HCT116 (cell line): ENCODE measurements at regions not wholly inside any gene's neighbourhood (a gene's known extent, or its start where the extent isn't known, plus 50 kb on each side); places are given as distances from the start of the nearest gene placed in this dataset.

Source experiments
- ATAC-seq: fragments of 200-7000 bp; cut with Tn5 transposase; 2 replicates; pipeline ENCODE4 v1.9.1; 2020; ENCODE audit warnings: mild to moderate bottlenecking, moderate library complexity
- BruUV-seq: library from RNA; stranded (reverse); fragments of 400-500 nt; replicated peaks from 2 replicates; lab custom pipeline; 2021; lab: Mats Ljungman, UMichigan
- CTCF ChIA-PET: fragments of 300-600 bp; sonication (Branson Sonifier 250); formaldehyde crosslinking; loops from one replicate; lab custom pipeline; 2021; ENCODE audit warnings: antibody characterized with exemption; lab: Charles Lee
- POLR2A ChIA-PET: fragments of 300-600, 350-600 bp; sonication (Branson Sonifier 250); formaldehyde crosslinking; loops from one replicate; lab custom pipeline; 2021; ENCODE audit warnings: antibody characterized with exemption; lab: Charles Lee
- RAD21 ChIA-PET, 2 experiments: fragments of 300-600 bp; sonication (Branson Sonifier 250); formaldehyde crosslinking; loops; one replicate each; lab custom pipeline; 2023; ENCODE audit warnings: low total read pairs in 2 of 2; ENCODE audit not compliant: uncharacterized antibody in 2 of 2, unreplicated experiment in 2 of 2, low non-redundant PET in 1 of 2; lab: Charles Lee
- DNase-seq: peaks from one replicate; pipeline ENCODE4 v3.0.0-alpha.2; 2010; ENCODE audit warnings: low read depth, low spot score
- H2AFZ ChIP-seq: fragments of 200-600 bp; shearing (Covaris generic), sonication (generic); 2 replicates; pipeline ENCODE4 v1.6.1; 2017; ENCODE audit warnings: low read depth, mixed run types, mixed read lengths, antibody characterized with exemption, low read length; ENCODE audit not compliant: poor library complexity, severe bottlenecking
- H3K27ac ChIP-seq: 2 replicates; pipeline ENCODE4 v1.5.1; 2012; ENCODE audit warnings: low read depth, low read length
- H3K27me3 ChIP-seq: fragments of 200-600 bp; sonication (generic); 2 replicates; pipeline ENCODE4 v1.6.1; 2016; ENCODE audit warnings: mixed run types, low read length, mixed read lengths; ENCODE audit not compliant: insufficient read depth
- H3K36me3 ChIP-seq, 2 experiments: fragments of 200-500 bp in 1 of 2; fragments of 200-600 bp in 1 of 2; sonication (Bioruptor generic) in 1 of 2; sonication (generic) in 1 of 2; 2 replicates each; pipeline versions ENCODE4 v1.5.1 to v1.6.1; 2014 to 2016; ENCODE audit warnings: low read length in 2 of 2, inconsistent platforms in 1 of 2, mixed read lengths in 1 of 2, mixed run types in 1 of 2; ENCODE audit not compliant: insufficient read depth in 2 of 2, control insufficient read depth in 1 of 2
- H3K4me1 ChIP-seq, 2 experiments: fragments of 200-600 bp in 1 of 2; sonication (generic) in 1 of 2; 2 replicates each; pipeline versions ENCODE4 v1.5.1 to v1.6.1; 2012 to 2017; ENCODE audit warnings: low read length in 2 of 2, inconsistent platforms in 1 of 2, mild to moderate bottlenecking in 1 of 2, mixed read lengths in 1 of 2, mixed run types in 1 of 2, moderate library complexity in 1 of 2; ENCODE audit not compliant: insufficient read depth in 2 of 2, control insufficient read depth in 1 of 2
- H3K4me2 ChIP-seq: fragments of 200-600 bp; sonication (generic); 2 replicates; pipeline ENCODE4 v1.6.1; 2017; ENCODE audit warnings: mixed run types, low read length, mixed read lengths
- H3K4me3 ChIP-seq, 2 experiments: fragments of 200-600 bp in 1 of 2; sonication (generic) in 1 of 2; replicated peaks in 1 of 2; 2 replicates each; pipeline ENCODE4 v1.5.1; 2011 to 2016; ENCODE audit warnings: low read length in 2 of 2, control low read depth in 1 of 2, low read depth in 1 of 2, mild to moderate bottlenecking in 1 of 2, mixed read lengths in 1 of 2, mixed run types in 1 of 2
- H3K79me2 ChIP-seq: fragments of 200-600 bp; sonication (generic); 2 replicates; pipeline ENCODE4 v1.6.1; 2017; ENCODE audit warnings: mild to moderate bottlenecking, mixed run types, low read length, moderate library complexity, mixed read lengths; ENCODE audit not compliant: insufficient read depth
- H3K9ac ChIP-seq: fragments of 200-600 bp; sonication (generic); 2 replicates; pipeline ENCODE4 v1.6.1; 2016; ENCODE audit warnings: low read length, mixed read lengths
- H3K9me2 ChIP-seq: fragments of 200-600 bp; sonication (generic), shearing (Covaris generic); 2 replicates; pipeline ENCODE4 v1.6.1; 2017; ENCODE audit warnings: mixed run types, mild to moderate bottlenecking, moderate library complexity; ENCODE audit not compliant: insufficient read depth
- H3K9me3 ChIP-seq, 2 experiments: fragments of 200-500 bp in 1 of 2; fragments of 200-600 bp in 1 of 2; sonication (Bioruptor generic) in 1 of 2; sonication (generic) in 1 of 2; 2 replicates each; pipeline ENCODE4 v1.6.1; 2014 to 2017; ENCODE audit warnings: low read length in 2 of 2, mixed read lengths in 2 of 2, inconsistent platforms in 1 of 2, low read depth in 1 of 2, mild to moderate bottlenecking in 1 of 2, mixed run types in 1 of 2, moderate library complexity in 1 of 2; ENCODE audit not compliant: control insufficient read depth in 1 of 2, insufficient read depth in 1 of 2
- H4K20me1 ChIP-seq: fragments of 200-600 bp; sonication (generic), shearing (Covaris generic); 2 replicates; pipeline ENCODE4 v1.6.1; 2017; ENCODE audit warnings: mixed run types, mild to moderate bottlenecking, moderate library complexity; ENCODE audit not compliant: insufficient read depth
- CBX3 ChIP-seq: IDR thresholded peaks from 2 replicates; pipeline ENCODE4 v1.6.1; 2012; ENCODE audit warnings: low read depth
- EGR1 ChIP-seq: IDR thresholded peaks from 2 replicates; pipeline ENCODE4 v1.6.1; 2012; ENCODE audit warnings: low read depth
- EZH2phosphoT487 ChIP-seq: fragments of 200-600 bp; IDR thresholded peaks from 2 replicates; pipeline ENCODE4 v1.6.1; 2018; ENCODE audit warnings: antibody characterized with exemption, borderline replicate concordance
- POLR2A ChIP-seq: IDR thresholded peaks from 2 replicates; pipeline ENCODE4 v1.7.0; 2011; ENCODE audit warnings: borderline replicate concordance; ENCODE audit not compliant: insufficient read depth, insufficient read length; ENCODE audit errors: extremely low read depth
- POLR2AphosphoS5 ChIP-seq: IDR thresholded peaks from 2 replicates; pipeline ENCODE4 v1.6.1; 2011; ENCODE audit warnings: mild to moderate bottlenecking, low read depth, low read length, moderate library complexity
- SRF ChIP-seq: IDR thresholded peaks from 2 replicates; pipeline ENCODE4 v1.6.1; 2012; ENCODE audit warnings: low read depth
- YY1 ChIP-seq: IDR thresholded peaks from 2 replicates; pipeline ENCODE4 v1.6.1; 2011; ENCODE audit warnings: low read length, low read depth, moderate library complexity, mild to moderate bottlenecking; ENCODE audit not compliant: insufficient replicate concordance; ENCODE audit errors: extremely low read depth
- ZNF274 ChIP-seq: fragments of 200-500 bp; sonication (Bioruptor generic); IDR thresholded peaks from 2 replicates; pipeline ENCODE4 v1.6.1; 2014; ENCODE audit warnings: mild to moderate bottlenecking, low read depth, low read length, inconsistent platforms
- intact Hi-C: fragments of 100-400 bp; cut with micrococcal nuclease; formaldehyde crosslinking; loops from 2 replicates; pipeline ENCODE4 v1.10.0; 2022
- TF ChIP-seq, protein P1 (sequence below): IDR thresholded peaks from 2 replicates; pipeline ENCODE4 v1.6.1; 2011; ENCODE audit warnings: mild to moderate bottlenecking, low read length, moderate library complexity; ENCODE audit not compliant: insufficient replicate concordance; ENCODE audit errors: extremely low read depth
- TF ChIP-seq, protein P2 (sequence below): IDR thresholded peaks from 2 replicates; pipeline ENCODE4 v1.6.1; 2012

DNA sequence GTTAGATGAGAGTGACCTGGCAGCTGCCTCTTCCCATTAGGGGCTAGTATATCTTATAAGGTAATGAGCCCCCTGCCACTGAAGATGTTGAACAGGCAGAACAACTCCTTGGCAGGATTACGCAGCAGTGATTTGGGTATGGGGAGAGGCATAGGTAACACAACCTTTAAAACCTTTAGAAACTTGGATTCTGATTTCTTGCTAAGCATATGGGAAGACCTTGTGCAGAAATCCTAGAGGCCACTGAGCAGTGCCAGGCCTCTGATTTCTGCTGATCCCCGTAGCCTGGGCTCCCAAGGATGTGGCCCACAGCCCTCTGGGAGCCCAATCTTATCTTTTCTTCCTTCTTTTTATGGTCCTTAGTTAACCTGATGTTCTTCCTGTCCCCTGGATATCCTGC is 237.9 kb upstream of the ROPN1 start:
- peaks cover 60% of the 10 kb centered on the region for H3K27me3 ChIP-seq
- no peak for DNase-seq
- no peaks in the 10 kb centered on the region for H3K9me3 ChIP-seq
- intact Hi-C loops: no loop called here
- ChIA-PET POLR2A (no interaction called here), RAD21 (no interaction called here), CTCF (no interaction called here)
- H3K9me2 ChIP-seq: no peaks in the 10 kb centered on the region
- no peaks in the 10 kb centered on the region for H3K4me1 ChIP-seq
- no peak overlapping the region for H3K9ac ChIP-seq
- ATAC-seq: no peak
- no peak overlapping the region for H3K4me2 ChIP-seq
- BruUV-seq: no TSS peak
- H4K20me1 ChIP-seq: no peaks in the 10 kb centered on the region
- TF ChIP-seq EGR1: no peak
- no peak for TF ChIP-seq SRF
- TF ChIP-seq EZH2phosphoT487: no peak
- TF ChIP-seq YY1: no peak
- TF ChIP-seq, protein P1, sequence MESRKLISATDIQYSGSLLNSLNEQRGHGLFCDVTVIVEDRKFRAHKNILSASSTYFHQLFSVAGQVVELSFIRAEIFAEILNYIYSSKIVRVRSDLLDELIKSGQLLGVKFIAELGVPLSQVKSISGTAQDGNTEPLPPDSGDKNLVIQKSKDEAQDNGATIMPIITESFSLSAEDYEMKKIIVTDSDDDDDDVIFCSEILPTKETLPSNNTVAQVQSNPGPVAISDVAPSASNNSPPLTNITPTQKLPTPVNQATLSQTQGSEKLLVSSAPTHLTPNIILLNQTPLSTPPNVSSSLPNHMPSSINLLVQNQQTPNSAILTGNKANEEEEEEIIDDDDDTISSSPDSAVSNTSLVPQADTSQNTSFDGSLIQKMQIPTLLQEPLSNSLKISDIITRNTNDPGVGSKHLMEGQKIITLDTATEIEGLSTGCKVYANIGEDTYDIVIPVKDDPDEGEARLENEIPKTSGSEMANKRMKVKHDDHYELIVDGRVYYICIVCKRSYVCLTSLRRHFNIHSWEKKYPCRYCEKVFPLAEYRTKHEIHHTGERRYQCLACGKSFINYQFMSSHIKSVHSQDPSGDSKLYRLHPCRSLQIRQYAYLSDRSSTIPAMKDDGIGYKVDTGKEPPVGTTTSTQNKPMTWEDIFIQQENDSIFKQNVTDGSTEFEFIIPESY: no peak
- TF ChIP-seq, protein P2, sequence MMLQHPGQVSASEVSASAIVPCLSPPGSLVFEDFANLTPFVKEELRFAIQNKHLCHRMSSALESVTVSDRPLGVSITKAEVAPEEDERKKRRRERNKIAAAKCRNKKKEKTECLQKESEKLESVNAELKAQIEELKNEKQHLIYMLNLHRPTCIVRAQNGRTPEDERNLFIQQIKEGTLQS: no peak
- no peaks in the 10 kb centered on the region; a peak in 1 of 4 replicates for H3K36me3 ChIP-seq
- no peak overlapping the region for H2AFZ ChIP-seq
- H3K27ac ChIP-seq: no peak overlapping the region
- no peaks in the 10 kb centered on the region for H3K79me2 ChIP-seq
- H3K4me3 ChIP-seq: no peak overlapping the region

DNA sequence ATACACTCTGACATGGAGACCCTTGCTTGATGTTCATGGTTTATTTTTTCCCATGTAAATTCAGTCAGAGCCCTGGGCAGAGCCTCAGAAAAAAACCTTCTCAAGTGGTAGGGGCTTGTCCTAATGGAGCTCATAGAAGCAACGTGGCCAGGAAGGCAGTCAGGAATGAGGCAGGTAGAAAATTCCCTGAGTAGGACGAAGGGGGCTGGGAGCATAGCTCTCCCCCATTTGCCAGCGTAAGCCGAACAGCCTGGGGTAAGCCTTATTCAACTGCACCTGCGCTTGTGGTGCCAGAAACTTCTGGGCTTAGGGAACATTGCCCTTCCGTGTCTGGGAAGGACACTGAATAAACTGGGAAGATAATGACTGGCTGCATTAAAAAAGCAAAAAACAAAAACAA is 238.5 kb upstream of the ROPN1 start:
- RAD21 ChIA-PET: no interaction called here
- Histone ChIP-seq H4K20me1 (no peaks in the 10 kb centered on the region), H3K27me3 (peaks cover 65% of the 10 kb centered on the region), H3K4me3 (no peak overlapping the region), H3K9me2 (no peaks in the 10 kb centered on the region), H3K79me2 (no peaks in the 10 kb centered on the region), H3K4me2 (no peak overlapping the region), H3K9me3 (no peaks in the 10 kb centered on the region), H3K36me3 (no peaks in the 10 kb centered on the region; a peak in 1 of 4 replicates), H3K27ac (no peak overlapping the region), H2AFZ (no peak overlapping the region), H3K4me1 (no peaks in the 10 kb centered on the region), H3K9ac (no peak overlapping the region)
- DNase-seq (no peak), ATAC-seq (no peak)
- no peak for TF ChIP-seq POLR2A
- TF ChIP-seq POLR2AphosphoS5: no peak
- no peak for TF ChIP-seq EGR1
- no peak for TF ChIP-seq YY1
- TF ChIP-seq ZNF274: no peak
- TF ChIP-seq EZH2phosphoT487: no peak
- TF ChIP-seq CBX3: no peak
- BruUV-seq: no TSS peak
- intact Hi-C loops: no loop called here
- CTCF ChIA-PET: no interaction called here
- POLR2A ChIA-PET: no interaction called here
